Activated CD8-positive, alpha-beta memory T cell treated with anti-CD3 and anti-CD28 coated beads for 36 hours (primary cell): ENCODE measurements at regions not wholly inside any gene's neighbourhood (a gene's known extent, or its start where the extent isn't known, plus 50 kb on each side); places are given as distances from the start of the nearest gene placed in this dataset.

Experiments
- CTCF ChIA-PET: fragments of 350-600 bp; sonication (Branson Sonifier 250); formaldehyde crosslinking; loops from one replicate; lab custom pipeline; 2021; ENCODE audit warnings: antibody characterized with exemption; lab: Charles Lee
- POLR2A ChIA-PET: fragments of 350-600 bp; sonication (Branson Sonifier 250); formaldehyde crosslinking; loops from one replicate; lab custom pipeline; 2021; ENCODE audit warnings: antibody characterized with exemption; lab: Charles Lee

DNA sequence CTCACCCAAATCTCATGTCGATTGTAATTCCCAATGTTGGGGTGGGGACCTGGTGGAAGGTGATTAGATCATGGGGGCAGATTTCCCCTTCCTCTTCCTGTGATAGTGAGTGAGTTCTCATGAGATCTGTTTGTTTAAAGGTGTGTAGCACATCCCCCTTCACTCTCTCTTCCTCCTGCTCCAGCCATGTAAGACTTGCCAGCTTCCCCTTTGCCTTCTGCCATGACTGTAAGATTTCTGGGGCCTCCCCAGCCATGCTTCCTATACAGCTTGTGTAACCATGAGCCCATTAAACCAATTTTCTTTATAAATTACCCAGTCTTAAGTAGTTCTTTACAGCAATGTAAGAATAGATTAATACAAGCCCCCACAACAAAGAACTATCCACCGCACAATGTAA is 109.9 kb upstream of the JAZF1 start:
- ChIA-PET CTCF (no interaction called here), POLR2A (no interaction called here)

GRCh38 chr7:28291559-28291958 is 111.0 kb upstream of the JAZF1 start:
- CTCF ChIA-PET = no interaction called here
- POLR2A ChIA-PET = no interaction called here

DNA sequence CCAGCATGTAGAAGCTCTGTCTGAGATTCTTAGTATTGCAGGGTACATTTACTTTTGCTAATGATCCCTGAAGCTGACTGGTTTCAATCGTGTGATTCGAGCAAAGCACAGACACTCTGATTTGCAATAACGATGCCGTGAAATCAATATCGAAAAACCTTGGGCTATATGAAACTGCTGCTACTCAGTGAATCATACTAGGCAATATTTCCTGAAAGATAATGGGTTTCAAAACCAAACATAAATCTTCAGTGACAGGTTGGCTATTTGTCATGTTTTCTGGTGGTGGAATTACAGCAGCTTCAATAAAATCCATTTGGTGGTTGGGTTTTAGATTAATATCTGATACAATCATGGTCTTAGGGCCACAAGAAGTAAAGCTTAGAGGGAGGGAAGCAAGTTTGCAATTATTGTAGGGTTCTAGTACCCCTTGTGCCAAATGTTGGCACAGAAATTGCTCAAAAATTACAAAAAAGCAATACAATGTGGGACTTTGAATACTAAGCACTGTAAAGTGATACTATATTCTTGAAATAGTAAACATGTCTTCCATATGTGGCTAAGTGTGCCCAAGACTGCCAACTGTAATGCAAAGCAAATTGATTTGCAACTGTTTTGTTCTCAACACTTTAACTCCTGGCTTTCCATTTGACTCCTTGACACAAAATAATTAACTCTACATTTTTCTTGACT is 112.4 kb upstream of the JAZF1 start:
- ChIA-PET CTCF (no interaction called here), POLR2A (interaction anchor here (0.6 to 1.3 kb wide), 2 partner anchors 26 to 150 kb away, joined by 4 read pairs; no protein-coding TSS in a partner anchor)

DNA sequence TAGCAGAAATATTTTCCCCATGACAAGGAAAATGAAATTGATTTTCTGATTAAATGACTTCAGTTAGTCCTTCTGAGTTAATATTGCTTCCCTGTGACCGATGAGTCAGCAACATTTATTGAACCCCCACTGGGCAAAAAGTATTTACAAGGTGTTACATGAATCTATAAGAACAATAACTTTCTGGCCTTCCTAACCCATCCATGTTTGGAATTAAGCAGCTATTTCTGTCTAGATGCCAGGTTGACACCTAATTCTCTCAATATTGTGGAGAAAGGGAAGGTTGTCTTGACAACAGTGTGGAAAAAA is 112.9 kb upstream of the JAZF1 start:
- POLR2A ChIA-PET = interaction anchor here (1.3 kb wide), 1 partner anchor 149 kb away, joined by 4 read pairs; no protein-coding TSS in a partner anchor

DNA sequence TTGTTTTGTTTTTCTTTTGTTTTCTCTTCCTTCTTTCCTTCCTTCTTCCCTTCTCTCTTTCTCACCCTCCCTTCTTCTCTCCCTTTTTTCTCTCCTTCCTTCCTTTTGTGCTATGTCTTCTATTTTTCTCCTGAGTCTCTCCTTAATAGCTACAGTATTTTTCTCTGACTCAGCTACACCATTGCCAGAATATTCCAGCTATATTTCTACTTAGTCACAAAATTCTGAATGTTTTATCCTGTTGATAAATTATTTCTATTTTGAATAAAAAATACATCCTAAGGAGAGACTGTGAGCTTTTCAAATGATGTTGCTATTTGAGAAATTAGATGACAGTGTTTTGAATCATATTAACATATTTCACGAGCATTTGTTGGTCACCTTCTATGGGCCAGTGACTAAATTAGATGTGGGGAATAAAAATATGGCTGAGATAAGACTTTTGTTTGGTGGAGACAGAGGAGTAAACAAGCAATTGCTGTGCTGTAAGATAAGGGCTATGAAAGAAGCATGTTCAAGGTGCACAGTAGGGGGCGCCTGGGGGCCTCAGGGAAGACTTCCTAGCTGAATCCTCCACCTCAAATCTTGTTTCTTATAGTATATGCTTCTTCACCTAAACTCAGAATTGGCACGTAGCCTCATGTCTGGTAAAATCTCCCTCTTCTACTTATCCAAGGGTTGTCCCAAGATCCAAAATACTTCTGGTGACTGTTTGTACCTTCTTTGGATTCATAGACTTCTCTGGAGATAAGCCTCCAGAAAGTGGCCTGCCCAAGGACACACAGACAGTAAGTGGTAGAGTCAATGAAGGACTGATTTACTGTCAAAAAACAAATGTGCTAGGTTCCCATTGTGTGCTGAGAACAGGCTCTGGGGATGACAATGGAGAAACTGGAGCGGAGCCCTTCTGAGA is 115.5 kb upstream of the CREB5 start:
- CTCF ChIA-PET = interaction anchor here (0.6 to 0.9 kb wide), 2 partner anchors 50 to 329 kb away, joined by 3 to 4 read pairs; no protein-coding TSS in a partner anchor
- POLR2A ChIA-PET = no interaction called here

More for the DNA sequence above, 112.9 kb upstream of the JAZF1 start:
- CTCF ChIA-PET = no interaction called here

DNA sequence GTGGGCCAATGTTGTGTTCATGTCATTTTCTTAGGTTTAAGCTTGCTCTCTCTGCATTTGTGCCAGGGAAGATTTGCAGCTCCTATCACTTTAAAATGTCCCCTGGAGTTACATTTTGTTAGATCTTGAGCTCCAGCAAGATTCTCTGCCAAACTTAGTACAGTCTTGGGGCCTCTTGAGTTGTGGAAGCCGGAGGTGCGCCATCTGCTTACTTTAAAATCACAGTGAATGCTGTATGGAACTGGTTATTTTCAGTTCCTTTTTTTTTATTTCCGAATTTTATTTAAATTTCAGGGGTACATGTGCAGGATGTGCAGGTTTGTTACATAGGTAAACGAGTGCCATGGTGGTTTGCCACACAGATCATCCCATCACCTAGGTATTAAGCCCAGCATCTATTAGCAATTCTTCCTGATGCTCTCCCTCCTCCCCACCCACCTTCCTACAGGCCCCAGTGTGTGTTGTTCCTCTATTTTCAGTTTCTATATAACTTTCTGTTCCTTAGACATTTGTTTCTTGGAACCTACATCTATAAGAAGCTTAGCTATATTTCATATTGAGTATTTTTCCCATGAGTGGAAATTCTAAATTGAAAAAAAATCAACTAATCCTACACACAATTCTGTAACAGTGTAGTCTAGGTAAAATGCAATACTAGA is 114.4 kb upstream of the CREB5 start:
- CTCF ChIA-PET = no interaction called here
- POLR2A ChIA-PET = no interaction called here

- ChIA-PET POLR2A (no interaction called here), CTCF (no interaction called here)
These were observed 113.3 kb upstream of the CREB5 start for GRCh38 chr7:28298870-28299518.

- CTCF ChIA-PET = no interaction called here
- POLR2A ChIA-PET = no interaction called here
These were observed 112.8 kb upstream of the CREB5 start for GRCh38 chr7:28299556-28299955.

DNA sequence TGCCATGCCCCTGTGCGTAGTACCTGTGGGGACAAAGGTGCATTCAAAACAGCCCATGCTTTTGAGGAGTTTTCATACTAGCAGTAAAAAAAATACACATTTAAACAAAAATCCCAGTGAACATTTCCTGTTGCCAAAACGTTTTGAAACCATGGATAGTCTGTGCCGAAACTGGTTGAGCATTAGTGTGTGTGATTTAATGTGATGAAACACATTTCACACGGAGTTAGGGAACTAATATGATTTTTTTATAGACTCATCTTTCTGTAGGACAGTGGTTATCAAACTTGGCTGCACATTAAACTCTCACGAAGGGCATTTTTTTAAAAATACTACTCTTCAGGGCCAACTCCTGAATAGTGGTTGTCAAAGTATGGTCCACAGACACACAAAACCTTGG is 111.8 kb upstream of the CREB5 start:
- CTCF ChIA-PET = no interaction called here
- POLR2A ChIA-PET = no interaction called here

DNA sequence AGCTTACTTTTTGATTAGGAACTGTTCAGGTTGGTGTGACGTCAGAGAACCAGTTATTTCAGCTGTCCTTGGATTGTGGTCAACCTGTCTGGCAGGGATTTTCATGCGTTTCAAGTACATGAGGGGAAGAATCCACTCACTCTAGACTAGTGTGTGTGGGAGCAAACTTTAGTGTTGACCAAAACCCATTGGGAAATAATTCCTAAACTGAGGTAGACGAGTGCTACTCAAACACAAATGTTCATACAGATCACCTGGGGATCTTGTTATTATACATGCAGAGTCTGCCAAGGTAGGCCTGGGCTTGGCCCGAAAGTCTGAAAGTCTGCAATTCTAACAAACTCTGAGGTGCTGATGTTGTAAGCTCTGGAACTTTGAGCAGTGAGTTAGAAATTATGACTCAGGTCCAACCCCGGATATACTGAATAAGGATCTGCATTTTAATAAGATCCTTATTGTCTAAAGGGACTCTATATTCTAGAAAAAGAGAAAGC is 111.1 kb upstream of the CREB5 start:
- ChIA-PET CTCF (interaction anchor here (0.8 to 1.1 kb wide), 2 partner anchors 12 to 626 kb away, joined by 3 read pairs; no protein-coding TSS in a partner anchor), POLR2A (no interaction called here)

GRCh38 chr7:28304290-28304689 is 108.0 kb upstream of the CREB5 start:
- CTCF ChIA-PET = no interaction called here

DNA sequence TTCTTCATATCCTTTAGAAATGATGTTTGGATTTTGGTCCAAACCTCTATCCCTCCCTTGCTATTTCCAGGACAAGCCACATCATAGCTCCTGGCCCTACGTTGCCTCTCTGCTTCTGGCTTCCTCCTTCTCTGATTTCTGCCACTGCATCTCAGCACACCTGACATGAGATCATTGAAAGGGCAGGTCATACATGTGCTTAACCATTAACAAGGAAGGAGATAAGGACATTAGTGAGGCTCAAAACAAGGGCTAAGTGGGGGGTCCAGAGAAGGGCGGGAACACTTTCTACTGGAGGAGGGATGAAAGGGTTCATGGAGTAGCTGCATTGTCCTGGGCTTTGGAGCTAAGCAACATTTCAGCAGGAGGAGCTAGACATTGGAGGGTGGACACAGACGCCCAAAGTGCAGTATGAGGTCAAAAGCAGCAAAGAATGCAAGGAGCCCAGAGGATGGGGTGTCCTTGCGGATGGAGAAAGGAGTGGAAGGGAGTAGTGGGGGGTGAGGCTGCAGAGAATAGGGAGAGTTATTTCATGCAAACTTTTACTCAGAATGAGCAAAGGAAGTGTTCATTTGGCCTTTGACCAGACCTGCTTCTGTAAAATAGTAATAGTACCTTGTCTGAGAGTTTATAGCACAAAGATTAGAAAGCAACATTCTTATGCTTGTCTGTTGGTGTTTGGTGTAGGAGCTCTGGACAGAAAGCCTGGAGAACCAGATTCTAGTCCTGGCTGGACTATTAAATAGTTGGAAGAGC is 102.4 kb upstream of the CREB5 start:
- POLR2A ChIA-PET = no interaction called here
- CTCF ChIA-PET = no interaction called here

More at GRCh38 chr7:28304290-28304689, 108.0 kb upstream of the CREB5 start:
- POLR2A ChIA-PET = no interaction called here

DNA sequence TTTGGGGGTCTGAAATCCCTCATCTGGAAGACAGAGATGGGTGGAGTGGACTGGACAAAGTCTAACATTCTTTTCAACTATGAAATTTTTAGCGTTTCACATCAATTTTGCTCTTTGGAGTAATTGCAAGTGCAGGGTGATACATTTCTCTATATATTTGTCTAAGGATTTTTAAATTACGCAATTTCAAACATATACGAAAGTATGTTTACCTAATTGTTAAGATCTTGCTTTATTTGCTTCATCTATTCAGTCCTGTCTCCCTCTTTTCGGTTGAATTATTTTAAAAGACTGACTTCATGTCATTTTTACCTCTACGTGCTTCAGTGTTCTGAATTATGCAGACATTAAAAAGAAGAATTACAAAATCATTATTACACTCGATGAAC is 101.9 kb upstream of the CREB5 start:
- CTCF ChIA-PET = no interaction called here

DNA sequence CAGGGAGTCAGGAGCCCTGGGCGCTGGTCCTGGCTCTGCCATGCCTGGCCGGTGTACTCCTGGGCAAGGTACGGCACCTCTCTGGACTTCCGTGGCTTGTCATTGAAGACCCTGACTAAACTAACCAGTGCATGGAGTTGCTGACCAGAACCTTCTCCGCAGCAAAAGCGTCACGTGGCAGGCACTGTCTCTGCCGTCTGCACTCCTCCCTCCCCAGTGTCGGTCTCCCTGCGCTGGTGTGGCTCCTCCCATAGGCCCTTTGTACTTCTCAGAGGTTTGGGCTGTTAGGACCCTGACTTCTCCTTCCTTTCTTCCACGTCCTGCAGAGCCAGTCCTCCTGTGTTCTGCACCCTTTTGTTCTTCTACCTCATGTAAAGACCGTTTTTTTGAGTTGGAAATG is 100.6 kb upstream of the CREB5 start:
- POLR2A ChIA-PET = no interaction called here
- CTCF ChIA-PET = interaction anchor here (0.7 kb wide), 1 partner anchor 516 kb away, joined by 4 read pairs; no protein-coding TSS in a partner anchor

More for the DNA sequence above, 101.9 kb upstream of the CREB5 start:
- POLR2A ChIA-PET = interaction anchor here (0.7 kb wide), 1 partner anchor 35 kb away, joined by 6 read pairs; no protein-coding TSS in a partner anchor

DNA sequence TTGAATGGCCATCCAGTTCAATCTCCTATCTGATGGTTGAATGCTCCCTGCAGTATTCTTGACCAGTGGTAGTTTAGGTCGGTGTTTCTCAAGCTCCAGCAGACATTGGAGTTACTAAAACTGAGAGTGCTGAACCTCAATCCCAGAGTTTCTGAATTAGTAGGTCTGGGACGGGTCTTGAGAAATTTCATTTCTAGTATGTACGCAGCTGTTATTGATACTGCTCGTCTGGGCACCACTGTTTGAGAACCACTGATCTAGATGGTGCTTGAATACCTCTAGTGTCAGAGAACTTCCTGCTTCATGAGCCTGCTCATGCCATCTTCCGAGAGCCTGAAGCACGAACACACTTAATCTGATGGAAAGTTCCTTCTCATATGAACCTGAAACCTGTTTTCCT is 99.4 kb upstream of the CREB5 start:
- CTCF ChIA-PET = interaction anchor here (1.6 kb wide), 1 partner anchor 11 kb away, joined by 3 read pairs; no protein-coding TSS in a partner anchor
- POLR2A ChIA-PET = no interaction called here

DNA sequence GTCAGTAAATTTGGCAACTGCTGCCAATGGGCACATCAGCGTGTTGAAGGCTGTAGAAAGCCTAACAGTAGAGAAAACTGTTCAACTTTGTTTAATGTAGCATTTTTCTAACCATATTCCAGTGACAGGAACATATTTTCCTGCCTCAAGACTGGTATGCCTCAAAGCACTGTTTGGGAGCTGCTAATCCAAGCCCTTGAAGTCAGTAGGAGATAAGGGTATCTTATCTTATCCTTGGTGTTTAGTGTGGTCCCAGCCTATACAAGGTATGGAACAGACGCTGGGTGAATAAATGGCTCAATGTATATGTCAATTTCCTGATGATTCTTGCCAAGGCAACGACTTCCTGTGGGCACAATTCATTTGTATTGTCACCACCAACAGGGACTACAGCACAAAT is 97.5 kb upstream of the CREB5 start:
- ChIA-PET CTCF (no interaction called here), POLR2A (no interaction called here)

DNA sequence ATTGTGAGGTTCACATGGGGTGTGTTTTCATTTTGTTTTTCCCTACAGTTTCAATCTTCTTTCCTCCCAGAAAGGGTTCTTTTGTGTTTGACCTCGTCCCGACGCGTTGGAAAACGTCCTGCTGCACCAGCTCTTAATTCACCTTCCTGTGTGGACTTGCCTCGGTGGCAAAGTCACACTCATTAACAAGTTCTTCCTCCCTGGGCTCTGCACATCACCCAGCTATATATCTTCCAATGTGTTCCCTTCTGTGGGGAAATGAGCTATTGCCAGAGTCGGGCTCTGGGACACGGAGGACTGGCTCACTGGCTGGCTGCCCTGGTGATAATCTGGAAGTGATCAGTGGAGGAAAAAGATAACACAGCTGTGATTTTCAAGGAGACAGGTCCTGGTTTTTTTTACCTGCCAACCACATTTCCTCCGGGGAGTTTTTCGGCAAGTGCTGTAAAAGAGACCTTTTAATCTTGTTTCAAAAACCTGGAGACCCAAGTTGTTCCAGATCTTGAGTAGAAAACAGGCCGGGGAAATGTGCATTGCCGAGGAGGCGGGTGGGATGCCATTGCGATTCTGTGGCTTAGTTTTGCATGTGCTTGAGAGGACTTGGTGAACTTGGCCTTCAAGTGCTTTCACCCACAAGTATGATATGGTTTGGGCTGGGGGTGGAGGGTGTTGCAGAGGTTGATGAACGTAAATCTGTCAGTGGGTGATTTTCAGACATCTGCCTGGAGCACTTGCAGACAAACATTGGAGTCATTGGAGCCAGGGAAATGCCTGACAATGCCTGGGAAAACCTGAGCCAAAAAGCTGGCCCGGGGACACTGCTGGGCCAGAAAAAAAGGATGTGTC is 96.5 kb upstream of the CREB5 start:
- POLR2A ChIA-PET = no interaction called here
- CTCF ChIA-PET = no interaction called here

- POLR2A ChIA-PET = no interaction called here
- CTCF ChIA-PET = no interaction called here
These were observed 95.8 kb upstream of the CREB5 start for GRCh38 chr7:28316489-28316888.
